ENCODE measurements at regions not wholly inside any gene's neighbourhood (a gene's known extent, or its start where the extent isn't known, plus 50 kb on each side); places are given as distances from the start of the nearest gene placed in this dataset.
"Not testable (repeated sequence)": the region's sequence is repeated elsewhere in the genome, so short reads cannot be mapped to it uniquely, and the experiment has no call there.

DNA sequence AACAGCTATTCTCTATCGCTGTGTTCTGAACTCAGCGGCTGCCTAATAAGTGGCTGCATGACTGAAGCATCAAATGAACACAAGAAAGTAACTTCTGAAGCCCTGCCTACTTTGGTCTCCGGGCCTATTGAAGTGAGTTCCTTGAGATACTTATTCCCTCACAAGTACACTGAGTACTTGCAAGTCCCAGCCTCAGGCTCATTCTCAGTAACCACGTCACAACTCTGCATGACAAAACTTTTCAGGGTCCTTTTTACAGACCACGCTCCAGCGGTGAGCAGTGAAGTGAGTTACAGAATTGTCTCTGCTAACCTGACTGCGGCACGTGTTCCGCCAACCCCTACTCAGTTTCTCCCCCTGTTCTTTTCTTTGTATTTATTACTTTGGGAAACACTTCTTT, 1342.7 kb upstream of the ADGRL4 start:
- DNase-seq, result no peak

DNA sequence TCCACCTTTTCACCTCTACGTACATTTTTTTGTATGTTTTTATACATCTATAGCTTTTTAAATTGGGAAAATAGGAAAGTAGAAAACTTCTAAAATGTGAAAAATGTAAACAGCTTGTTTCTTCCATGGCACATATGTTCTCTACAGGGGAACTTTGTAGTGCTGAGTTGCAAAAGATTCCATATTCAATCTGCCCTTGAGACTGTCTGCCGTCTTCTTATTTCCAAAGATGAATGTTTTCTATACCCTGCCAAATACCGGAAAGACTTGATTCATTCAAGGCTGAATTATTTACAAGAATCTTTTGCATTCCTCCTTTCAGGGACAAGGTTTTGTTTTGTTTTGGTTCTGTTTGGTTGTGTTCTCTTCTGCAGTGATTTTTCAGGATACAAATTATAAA, 1334.5 kb upstream of the ADGRL4 start:
- no peak for DNase-seq

DNA sequence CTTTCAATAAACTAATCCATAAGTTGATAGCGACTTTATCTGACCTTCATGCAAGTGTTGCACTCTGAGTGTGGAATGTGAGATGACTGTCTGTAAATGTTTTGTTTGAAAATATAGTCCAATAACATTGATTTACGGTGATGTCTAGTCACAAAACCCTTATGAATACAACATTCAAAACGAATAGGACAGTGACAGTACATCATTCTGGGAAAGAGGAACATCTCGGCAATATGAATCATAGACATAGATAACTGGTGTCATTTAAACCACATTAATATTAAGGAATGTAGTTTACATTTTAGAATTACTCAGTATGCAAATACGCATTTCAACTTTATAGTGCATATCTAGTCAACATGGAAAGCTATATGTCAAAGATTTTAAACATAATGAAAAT, 1311.6 kb upstream of the ADGRL4 start:
- no peak for DNase-seq

DNA sequence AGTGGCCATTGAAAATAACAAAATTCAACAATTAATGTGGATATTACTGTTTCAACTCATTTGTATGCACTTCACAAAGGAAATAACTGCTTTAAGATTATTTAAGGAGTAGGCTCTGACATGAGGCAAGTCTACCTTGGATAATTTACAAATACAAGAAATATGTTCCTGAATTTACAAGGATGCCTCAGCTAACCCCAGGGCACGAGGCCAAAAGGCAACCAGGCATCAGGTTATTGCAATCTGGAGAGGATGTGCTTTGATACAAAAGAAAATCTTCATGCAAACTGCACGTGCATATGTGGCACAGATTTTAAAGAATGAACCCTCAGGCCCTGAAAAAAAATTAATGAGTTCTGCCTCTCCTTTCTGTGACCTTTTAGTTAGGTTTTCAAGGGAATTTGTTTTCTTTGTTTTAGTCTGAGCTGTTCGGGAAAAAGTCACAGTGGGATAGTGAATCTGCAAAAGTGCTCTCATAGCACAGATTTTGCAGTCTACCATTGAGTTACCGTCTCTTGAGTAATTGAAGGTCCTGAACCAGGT, 1304.2 kb upstream of the ADGRL4 start:
- no peak for DNase-seq

DNA sequence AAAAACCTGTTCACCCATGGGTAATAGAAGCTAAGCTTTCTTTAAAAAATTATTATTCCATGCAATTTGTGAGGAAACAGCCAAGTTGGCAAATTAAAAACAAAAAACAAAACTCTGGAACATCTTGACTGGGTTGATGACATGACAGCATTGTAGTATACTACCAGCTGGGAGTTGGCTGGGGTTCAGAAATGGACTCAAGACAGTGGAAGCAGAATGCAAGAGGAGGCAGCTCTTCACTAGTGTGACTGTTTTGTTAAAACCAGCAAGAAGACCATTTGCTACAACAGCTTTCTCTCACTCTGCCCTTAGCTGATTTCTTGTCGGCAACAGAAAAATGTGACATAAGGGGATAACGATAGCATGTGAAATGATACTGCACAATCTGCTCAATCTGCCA, 1298.9 kb upstream of the ADGRL4 start:
- no peak for DNase-seq

DNA sequence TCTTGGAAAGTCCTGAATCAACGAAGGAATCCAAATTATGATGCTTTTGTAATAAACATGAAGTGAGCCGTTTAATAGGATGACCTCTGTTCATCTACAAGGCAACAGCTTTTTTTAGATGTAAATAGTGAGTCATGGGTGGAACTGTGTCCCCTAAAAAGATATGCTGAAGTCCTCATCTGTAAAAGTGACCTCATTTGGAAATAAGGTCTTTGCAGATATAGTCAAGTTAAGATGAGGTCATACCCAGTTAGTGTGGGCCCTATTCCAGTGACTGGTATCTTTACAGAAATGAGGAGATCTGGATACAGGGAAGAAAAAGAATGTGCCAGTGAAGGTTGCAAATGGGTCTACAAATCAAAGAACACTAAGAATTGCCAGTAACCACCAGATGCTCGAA, 1287.3 kb upstream of the ADGRL4 start:
- DNase-seq, result no peak

DNA sequence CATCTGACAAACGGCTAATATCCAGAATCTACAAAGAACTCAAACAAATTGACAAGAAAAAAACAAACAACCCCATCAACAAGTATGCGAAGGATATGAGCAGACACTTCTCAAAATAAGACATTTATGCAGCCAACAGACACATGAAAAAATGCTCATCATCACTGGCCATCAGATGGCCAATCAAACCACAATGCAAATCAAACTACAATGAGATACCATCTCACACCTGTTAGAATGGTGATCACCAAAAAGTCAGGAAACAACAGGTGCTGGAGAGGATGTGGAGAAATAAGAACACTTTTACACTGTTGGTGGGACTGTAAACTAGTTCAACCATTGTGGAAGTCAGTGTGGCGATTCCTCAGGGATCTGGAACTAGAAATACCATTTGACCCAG, 1282.2 kb upstream of the ADGRL4 start:
- not testable (repeated sequence) for DNase-seq

DNA sequence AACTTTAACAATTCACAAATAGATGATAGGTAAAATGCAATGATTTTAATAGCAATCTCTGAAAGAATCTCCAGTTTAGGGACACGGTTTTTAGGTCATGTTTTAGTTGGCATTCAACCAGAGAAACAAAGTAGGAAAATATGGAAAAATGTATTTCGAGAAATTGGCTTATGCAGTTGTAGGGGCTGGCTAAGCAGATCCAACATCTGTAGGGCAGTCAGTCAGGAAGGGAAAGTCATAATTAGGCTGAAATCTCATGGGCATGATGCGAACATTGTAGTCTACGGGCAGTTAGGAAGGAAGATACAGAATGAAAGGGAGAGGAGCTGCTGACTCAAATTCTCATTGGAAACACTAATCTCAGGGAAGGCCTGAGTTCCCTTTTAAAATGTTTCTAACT, 1276.0 kb upstream of the ADGRL4 start:
- DNase-seq, result no peak

DNA sequence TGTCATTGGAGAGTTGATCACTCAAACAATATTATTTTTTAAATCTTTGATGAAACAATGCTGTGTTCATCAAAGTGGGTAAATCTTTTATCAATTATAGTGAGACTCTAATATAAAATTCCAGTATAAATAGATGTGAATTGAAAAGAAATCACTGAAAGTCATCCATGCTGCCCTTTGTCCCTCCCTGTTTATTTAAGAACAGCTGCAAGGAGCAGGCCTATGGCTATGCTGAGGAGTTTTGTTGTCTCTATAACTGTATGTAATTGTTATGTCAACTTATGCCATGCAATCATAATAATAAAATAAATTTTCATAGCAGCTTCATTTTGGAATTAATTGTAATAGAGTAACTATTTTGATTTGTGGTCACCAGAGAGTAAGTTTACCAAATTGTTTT, 1272.4 kb upstream of the ADGRL4 start:
- DNase-seq, result no peak

DNA sequence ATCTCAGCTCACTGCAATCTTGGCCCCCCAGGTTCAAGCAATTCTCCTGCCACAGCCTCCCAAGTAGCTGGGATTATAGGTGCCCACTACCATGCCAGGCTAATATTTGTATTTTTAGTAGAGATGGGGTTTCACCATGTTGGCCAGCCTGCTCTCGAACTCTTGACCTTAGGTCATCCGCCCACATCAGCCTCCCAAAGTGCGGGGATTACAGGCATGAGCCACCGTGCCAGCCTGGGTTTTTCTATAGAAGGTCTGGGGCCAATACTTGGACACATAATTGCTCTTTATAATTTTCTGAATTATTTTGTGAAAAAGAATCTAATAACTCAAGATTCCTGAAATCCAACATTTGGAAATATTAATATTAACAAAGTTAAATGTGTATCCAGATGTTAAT, 1267.7 kb upstream of the ADGRL4 start:
- no peak for DNase-seq

DNA sequence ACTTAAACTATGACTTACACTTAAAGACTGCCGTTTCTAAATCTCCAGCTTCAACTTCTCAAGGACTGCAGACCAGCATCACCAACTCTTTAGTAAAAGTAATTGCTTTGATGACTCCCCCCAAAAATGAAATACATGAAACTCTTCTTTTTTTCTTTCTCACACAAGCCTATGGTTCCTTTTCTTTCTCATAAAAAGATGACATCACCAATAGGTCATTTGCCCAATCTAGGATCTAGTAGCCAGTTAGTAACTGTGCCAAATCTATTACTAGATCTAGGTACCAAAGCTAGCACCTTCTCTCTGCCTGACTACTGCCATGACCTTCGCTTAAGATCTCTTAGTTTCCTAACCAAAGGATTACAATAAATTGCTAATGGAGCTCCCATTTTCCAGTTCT, 1266.0 kb upstream of the ADGRL4 start:
- no peak for DNase-seq

DNA sequence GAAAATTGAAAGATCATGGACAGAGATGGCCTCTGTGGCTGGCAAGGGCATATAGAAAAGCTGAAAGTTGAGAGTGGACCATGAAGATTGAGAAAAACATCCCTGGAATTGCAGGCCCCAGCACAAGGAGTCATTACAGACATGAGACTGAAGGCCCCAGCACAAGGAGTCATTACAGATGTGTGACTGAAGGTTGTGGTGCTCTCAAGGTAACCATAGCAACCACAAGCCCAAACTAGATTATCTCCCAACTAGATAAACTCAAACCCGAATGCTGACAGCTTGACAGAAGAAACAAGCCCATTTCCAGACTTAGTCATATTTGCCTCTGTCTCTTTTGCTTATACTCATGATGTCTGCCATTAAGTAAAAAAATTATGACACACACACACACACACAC, 1252.1 kb upstream of the ADGRL4 start:
- DNase-seq, result no peak

DNA sequence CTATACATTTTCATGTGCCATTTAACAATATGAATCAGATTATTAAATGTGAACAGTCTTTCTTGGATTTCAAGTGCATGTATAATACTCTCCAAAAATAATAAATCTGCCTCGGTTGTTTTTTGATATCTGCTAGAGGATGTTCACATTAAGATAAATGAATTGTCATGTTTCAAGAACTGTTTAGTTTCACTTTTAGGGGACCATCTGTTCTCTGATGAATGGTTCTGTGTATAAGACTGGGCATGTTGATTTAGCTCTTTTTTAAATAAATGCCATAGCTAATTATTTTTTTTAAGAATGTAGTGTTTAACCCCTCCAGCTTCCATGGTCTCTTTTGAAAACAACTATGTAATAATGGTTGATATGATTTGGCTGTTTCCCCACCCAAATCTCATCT, 1245.1 kb upstream of the ADGRL4 start:
- no peak for DNase-seq

DNA sequence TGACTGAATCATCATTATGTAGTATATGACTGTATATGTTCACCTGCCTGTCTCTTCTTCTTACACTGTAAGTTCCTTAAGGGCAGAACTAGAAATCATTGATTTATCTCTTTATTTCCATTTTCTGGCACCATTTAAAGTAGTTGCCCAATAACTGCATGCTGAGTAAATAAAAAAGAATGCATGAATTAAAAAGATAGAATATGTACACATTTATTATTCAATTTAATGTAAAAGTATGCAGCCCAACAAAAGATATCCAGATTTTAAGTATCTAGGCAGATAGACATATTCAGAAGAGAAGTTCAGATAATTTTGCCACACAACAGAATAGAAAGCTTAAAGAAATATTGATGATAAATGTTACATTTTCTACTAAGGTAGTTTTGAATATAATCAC, 1244.6 kb upstream of the ADGRL4 start:
- no peak for DNase-seq

DNA sequence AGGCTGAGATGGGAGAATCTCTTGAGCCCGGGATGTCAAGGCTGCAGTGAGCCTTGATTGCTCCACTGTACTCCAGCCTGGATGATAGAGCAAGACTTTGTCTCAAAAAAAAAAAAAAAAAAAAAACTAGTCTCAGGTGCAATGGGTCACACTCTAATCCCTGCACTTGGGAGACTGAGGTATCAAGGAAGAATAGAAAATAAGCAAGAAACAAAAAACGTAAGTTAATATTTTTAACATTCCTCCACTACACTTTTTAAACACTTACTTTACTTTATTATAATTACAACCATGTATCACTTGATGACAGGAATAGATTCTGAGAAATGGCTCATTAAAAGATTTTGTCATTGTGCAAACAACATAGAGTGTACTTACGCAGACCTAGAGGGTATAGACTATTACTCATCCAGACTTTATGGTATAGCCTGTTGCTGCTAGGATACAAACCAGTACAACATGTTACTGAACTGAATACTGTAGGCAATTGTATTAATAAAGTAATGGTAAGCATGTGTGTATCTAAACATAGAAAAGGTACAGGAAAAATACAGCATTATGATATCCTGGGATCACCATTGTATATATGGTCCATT, 1244.1 kb upstream of the ADGRL4 start:
- DNase-seq, result no peak

DNA sequence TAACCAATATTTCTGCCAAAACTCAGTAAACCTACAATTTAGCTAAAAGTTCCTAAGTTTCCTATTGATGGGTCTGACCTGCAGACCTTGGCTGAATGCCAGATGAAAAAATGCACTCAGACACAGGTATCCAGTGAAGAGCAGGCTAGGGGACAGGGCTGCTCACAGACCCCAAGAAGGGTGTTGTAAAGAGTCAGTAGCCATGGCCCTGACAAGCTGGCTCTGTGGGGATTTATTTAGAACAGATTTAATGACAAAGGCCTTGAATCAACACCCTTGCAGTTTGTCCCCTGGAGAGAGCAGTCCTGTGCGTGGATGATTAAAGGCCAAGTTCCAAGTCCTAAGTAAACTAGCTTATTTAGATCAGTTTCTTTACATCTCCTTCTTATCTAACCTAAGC, 1243.2 kb upstream of the ADGRL4 start:
- no peak for DNase-seq

DNA sequence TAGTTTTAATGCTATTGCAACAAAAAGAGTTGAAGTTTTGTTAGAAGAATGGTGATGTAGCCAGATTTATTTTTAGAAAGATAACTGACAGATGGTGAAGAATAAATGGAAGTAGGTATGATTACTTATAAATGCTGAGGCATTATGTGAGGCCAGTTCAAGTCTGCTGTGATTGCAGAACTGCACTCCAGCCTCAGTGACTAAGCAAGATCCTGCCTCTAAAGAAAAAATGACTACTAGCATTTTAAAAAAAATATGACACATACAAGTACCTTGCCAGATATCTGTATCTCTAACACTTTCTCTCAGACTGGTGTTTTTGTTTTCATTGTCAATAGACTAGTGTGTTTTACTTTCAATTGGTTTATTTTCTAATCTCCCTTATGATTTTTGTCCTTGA, 1242.4 kb upstream of the ADGRL4 start:
- DNase-seq, result no peak

DNA sequence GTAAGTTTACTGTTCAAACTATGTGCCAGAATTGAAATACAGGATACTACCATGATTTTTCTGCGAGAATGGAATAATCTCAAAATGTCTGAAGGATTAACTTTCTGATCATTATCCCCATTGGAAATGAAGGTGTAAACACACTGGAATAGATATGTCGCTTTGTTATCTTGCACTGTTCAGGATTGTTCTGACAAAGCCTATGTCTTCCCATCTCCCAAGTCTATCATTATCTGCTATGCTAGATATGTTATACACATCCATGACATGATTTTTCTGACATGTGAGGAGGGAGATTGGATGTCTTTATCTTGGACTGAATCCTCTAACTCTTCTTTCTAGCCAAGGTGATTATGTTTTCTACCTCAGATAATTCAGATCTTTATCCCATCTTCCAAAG, 1239.3 kb upstream of the ADGRL4 start:
- DNase-seq, result no peak

DNA sequence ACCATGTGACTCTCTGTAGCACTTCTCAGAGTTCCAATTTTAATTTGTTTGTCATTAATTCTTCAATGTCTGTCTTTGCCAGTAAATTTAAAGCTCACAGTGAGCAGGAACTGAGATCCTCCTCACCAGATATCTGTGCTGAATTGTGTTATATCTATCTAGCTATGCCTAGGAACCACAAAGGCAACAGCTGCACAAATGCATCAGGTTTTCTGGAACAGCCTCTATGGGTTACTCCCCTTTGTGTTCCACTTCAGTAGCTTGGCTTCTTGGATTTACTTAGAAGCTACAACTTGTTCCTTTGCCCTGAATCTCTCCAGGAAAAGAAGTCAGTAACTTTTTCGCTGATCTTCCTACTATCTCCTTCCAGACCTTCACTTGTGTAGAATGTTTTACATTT, 1237.8 kb upstream of the ADGRL4 start:
- DNase-seq, result no peak

DNA sequence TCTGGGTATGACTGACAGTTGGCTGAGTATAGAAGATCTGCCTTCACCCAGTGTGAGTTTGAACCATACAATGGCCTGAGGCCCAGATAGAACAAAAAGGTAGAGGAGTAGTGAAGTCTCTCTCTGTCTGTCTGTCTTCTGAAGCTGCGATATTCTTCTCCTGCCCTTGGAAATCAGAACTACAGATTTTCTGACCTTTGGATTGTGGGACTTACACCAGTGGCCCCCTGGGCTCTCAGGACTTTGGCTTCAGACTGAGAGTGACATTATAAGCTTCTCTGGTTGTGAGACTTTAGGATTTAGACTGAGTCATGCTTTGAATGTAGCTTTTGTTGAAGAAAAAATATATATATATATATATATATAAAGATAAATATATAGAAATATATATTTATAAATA, 1235.0 kb upstream of the ADGRL4 start:
- DNase-seq, result no peak

DNA sequence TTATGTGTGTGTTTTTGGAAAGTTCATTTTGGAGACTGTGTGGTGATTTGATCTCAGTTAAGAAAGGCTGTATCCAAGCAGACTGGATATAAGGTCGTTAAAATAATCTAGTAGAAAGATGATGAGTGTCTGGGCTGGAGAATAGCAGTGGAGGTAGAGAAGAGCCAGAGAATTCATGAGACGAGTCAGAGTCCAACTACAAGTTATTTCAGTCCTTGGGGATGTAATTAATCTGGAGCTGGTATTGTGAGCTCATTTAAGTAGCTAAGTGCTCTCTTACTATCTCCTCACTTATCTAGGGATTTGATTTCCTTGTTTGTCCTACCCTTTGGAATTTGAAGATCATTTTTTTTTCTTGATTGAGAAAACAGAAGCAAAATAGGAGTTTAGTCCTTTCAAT, 1219.0 kb upstream of the ADGRL4 start:
- no peak for DNase-seq

DNA sequence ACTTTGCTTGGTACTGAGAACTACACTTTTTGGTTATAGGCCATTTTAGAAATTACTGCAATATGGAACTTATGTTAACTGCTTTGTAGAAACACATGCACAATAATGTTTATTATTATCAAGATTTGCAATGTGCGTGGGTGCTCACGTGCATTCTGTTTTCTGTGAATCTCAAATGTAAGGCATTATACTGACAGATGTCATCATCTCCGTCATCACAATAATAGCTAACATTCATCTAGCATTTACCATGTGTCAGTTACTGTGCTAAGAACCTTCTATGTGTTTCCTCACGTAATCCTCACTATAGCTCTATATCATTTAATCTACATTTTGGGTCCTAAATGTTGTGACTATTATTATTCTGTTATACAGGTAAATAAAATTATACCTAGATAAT, 1214.8 kb upstream of the ADGRL4 start:
- DNase-seq, result no peak

DNA sequence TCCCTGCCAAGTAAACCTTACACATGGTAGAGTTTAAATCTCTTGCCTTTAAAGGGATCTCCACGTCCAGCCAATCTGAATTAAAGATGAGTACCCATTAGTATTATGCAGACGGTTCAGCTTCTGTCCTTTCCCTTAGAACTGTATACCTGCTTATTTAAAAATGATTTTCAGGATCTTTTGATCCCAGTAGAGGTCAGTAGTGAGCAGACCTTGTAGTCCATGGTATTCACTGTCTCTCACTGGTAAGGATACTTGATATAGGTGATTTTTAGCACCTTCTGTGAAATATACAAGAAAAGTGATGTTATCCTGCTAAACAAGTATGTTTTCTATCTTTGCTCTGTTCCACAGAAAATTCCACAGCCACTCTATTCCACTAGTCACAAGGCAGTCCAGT, 1211.6 kb upstream of the ADGRL4 start:
- peak in 1 of 2 experiments; percentile 39 for DNase-seq

DNA sequence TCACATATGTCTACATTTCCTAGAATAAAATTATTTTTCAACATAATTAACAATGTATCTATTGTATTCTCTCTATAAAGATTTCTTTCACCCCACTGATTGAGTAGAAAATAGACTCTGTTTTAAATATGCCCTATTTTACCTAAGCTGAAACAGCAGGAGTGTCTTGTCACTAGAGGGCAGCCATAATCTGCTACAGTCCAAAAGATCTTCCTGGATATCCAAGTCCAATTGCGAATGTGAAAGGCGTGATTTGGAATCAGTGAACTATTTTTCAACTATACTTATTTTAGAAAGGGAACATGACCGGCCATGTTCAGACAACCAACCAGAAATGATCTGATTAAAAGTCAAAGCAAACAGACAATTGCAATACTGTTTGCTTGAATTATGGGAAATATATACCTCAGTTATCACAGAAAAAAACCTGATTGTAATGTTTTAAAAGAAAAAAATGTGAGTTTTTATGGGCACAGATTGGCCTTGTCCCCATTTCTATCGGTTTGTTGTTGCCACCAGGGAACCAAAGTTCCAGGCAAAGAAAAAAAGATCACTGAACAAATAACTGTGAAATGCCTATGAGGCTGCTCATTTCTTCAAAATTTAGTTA, 1211.0 kb upstream of the ADGRL4 start:
- peak in 1 of 2 experiments; percentile 59 for DNase-seq

DNA sequence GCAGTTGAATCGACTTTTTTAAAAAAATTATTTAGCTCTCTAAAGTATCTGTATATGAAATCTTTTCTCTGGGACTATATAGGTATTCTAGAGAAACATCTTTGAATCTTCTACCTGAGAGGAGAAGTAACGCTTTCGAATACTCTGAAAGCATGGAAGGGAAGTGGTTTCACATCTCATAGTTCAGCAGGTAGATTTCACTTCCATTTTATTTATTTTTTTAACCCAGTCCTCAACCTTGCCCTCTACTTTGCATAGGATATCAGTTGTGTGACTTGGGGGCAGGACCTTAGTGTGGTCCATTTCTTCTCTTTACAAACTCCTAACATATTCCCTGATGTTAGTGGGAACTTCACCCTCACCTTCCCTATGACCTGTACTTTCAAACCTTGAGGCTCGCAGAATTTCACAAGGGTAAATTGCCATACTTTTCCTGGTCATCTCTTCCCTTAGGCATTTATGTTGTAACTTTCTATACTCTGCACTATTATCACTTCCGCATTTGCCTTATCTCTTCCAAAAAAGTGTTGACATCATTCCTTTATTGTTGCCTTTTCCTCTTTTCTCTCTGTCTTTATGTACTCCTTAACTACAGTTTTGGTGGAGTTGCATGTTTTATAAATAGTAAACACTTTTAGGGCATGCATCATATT, 1208.5 kb upstream of the ADGRL4 start:
- no peak for DNase-seq
